PC-3 (cell line): ENCODE measurements at regions not wholly inside any gene's neighbourhood (a gene's known extent, or its start where the extent isn't known, plus 50 kb on each side); places are given as distances from the start of the nearest gene placed in this dataset.
A peak's percentile ranks its signal among the peaks of the same experiment; 100 is the strongest.

Source experiments
- ATAC-seq: fragments of 200-7000 bp; cut with Tn5 transposase; 2 replicates; pipeline ENCODE4 v1.9.1; 2020; ENCODE audit warnings: mild to moderate bottlenecking, moderate library complexity
- BruUV-seq: library from RNA; stranded (reverse); fragments of 400-500 nt; replicated peaks from 2 replicates; lab custom pipeline; 2021; lab: Mats Ljungman, UMichigan
- CTCF ChIA-PET: fragments of 300-600 bp; sonication (Branson Sonifier 250); formaldehyde crosslinking; loops from one replicate; lab custom pipeline; 2022; ENCODE audit warnings: antibody characterized with exemption; lab: Charles Lee
- POLR2A ChIA-PET: fragments of 300-600 bp; sonication (Branson Sonifier 250); formaldehyde crosslinking; loops from one replicate; lab custom pipeline; 2022; ENCODE audit warnings: antibody characterized with exemption; ENCODE audit not compliant: unreplicated experiment; lab: Charles Lee
- DNase-seq: peaks from one replicate; pipeline ENCODE4 v3.0.0-alpha.2; 2015
- H2AFZ ChIP-seq: fragments of 300-600 bp; sonication (generic); 2 replicates; pipeline ENCODE4 v1.6.0; 2016; ENCODE audit warnings: antibody characterized with exemption, low read length
- H3F3A ChIP-seq: fragments of 300-600 bp; sonication (generic); one replicate; pipeline ENCODE4 v1.6.0; 2017; ENCODE audit warnings: antibody characterized with exemption, low read length, control low read depth, mild to moderate bottlenecking; ENCODE audit not compliant: unreplicated experiment
- H3K27ac ChIP-seq: fragments of 300-600 bp; sonication (generic); 2 replicates; pipeline ENCODE4 v1.5.1; 2016; ENCODE audit warnings: mild to moderate bottlenecking, low read length
- H3K27me3 ChIP-seq: fragments of 300-600 bp; sonication (generic); 2 replicates; pipeline ENCODE4 v1.6.1; 2016; ENCODE audit warnings: low read length, mixed read lengths
- H3K36me3 ChIP-seq: fragments of 300-600 bp; sonication (generic); 2 replicates; pipeline ENCODE4 v1.6.1; 2016; ENCODE audit warnings: low read depth, mixed run types, low read length, mixed read lengths
- H3K4me1 ChIP-seq: fragments of 300-600 bp; sonication (generic); 2 replicates; pipeline ENCODE4 v1.5.1; 2016; ENCODE audit warnings: low read length; ENCODE audit not compliant: insufficient read depth
- H3K4me2 ChIP-seq: fragments of 300-600 bp; sonication (generic); 2 replicates; pipeline ENCODE4 v1.6.0; 2016; ENCODE audit warnings: low read length
- H3K4me3 ChIP-seq: fragments of 300-600 bp; sonication (generic); 2 replicates; pipeline ENCODE4 v1.5.1; 2016; ENCODE audit warnings: mild to moderate bottlenecking, low read length, mixed read lengths
- H3K79me2 ChIP-seq: fragments of 300-600 bp; sonication (generic); 2 replicates; pipeline ENCODE4 v1.6.1; 2017; ENCODE audit warnings: low read length, mixed read lengths
- H3K9ac ChIP-seq: fragments of 300-600 bp; sonication (generic); 2 replicates; pipeline ENCODE4 v1.6.0; 2016; ENCODE audit warnings: mild to moderate bottlenecking, low read length
- H3K9me2 ChIP-seq: fragments of 300-600 bp; sonication (generic); replicated peaks from 2 replicates; pipeline ENCODE4 v1.6.1; 2016; ENCODE audit warnings: mixed run types, low read length, mixed read lengths
- H3K9me3 ChIP-seq: fragments of 300-600 bp; sonication (generic); 2 replicates; pipeline ENCODE4 v1.6.1; 2016; ENCODE audit warnings: low read length, mixed read lengths
- H4K20me1 ChIP-seq: fragments of 300-600 bp; sonication (generic); 2 replicates; pipeline ENCODE4 v1.6.1; 2016; ENCODE audit warnings: low read length, mixed read lengths
- CTCF ChIP-seq: fragments of 300-600 bp; sonication (generic); conservative IDR thresholded peaks from 2 replicates; pipeline ENCODE4 v1.5.1; 2017; ENCODE audit warnings: antibody characterized with exemption, low read depth, mild to moderate bottlenecking, low read length
- EZH2 ChIP-seq: fragments of 300-600 bp; sonication (generic); IDR thresholded peaks from one replicate; pipeline ENCODE4 v1.6.1; 2017; ENCODE audit warnings: antibody characterized with exemption, mild to moderate bottlenecking, low read length; ENCODE audit not compliant: unreplicated experiment
- EZH2phosphoT487 ChIP-seq: fragments of 300-600 bp; sonication (generic); IDR thresholded peaks from 2 replicates; pipeline ENCODE4 v1.6.1; 2018; ENCODE audit warnings: mild to moderate bottlenecking, antibody characterized with exemption, low read length, borderline replicate concordance
- intact Hi-C: fragments of 100-400 bp; cut with micrococcal nuclease; formaldehyde crosslinking; loops from 2 replicates; pipeline ENCODE4 v1.9.0; 2023

- TF ChIP-seq CTCF (no peak), EZH2 (no peak), EZH2phosphoT487 (no peak)
- Histone ChIP-seq H3K9ac (no peak overlapping the region), H3K27ac (no peak overlapping the region), H4K20me1 (no peaks in the 10 kb centered on the region), H3K36me3 (no peaks in the 10 kb centered on the region), H3K4me1 (no peaks in the 10 kb centered on the region), H3K27me3 (no peaks in the 10 kb centered on the region), H3K4me2 (no peak overlapping the region), H3K9me2 (no peaks in the 10 kb centered on the region), H3K4me3 (no peak overlapping the region), H3K9me3 (no peaks in the 10 kb centered on the region), H2AFZ (no peak overlapping the region), H3K79me2 (no peaks in the 10 kb centered on the region), H3F3A (no peaks in the 10 kb centered on the region)
- BruUV-seq = no TSS peak
- POLR2A ChIA-PET = no interaction called here
- CTCF ChIA-PET = no interaction called here
- ATAC-seq (0 out of 2 replicates have a peak, but pooled peaks have one; percentile 23), DNase-seq (no peak)
- intact Hi-C loops = no loop called here
Observed at GRCh38 chr3:126270145-126270811, 86.9 kb downstream of the KLF15 start.

DNA sequence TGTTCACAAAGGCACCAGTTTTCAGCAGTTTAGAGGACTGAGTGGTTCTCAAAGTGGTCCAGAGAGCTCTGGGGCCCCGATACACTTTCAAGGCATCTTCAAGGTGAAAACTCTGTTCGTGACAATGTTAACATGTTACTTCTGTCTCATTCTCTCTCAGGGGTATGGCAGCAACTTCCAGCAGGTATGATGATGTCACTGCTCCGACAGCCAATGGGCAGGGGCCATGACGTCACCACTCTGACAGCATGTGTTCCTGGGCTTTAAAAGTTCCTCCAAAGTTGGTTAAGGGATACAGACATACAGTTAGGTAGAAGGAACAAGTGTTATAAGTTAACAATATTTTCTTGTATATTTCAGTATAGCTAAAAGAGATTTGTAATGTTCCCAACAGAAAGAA, 87.9 kb downstream of the KLF15 start:
- H2AFZ ChIP-seq = no peak overlapping the region
- intact Hi-C loops = no loop called here
- H3F3A ChIP-seq = no peaks in the 10 kb centered on the region
- no peak overlapping the region for H3K4me3 ChIP-seq
- H3K79me2 ChIP-seq = no peaks in the 10 kb centered on the region
- no peak for TF ChIP-seq EZH2
- TF ChIP-seq CTCF = no peak
- TF ChIP-seq EZH2phosphoT487 = no peak
- H3K9me3 ChIP-seq = no peaks in the 10 kb centered on the region
- ChIA-PET POLR2A (no interaction called here), CTCF (no interaction called here)
- H3K4me1 ChIP-seq = no peaks in the 10 kb centered on the region
- no peak for ATAC-seq
- H3K27ac ChIP-seq = no peak overlapping the region
- H3K36me3 ChIP-seq = no peaks in the 10 kb centered on the region
- no peaks in the 10 kb centered on the region for H4K20me1 ChIP-seq
- no TSS peak for BruUV-seq
- DNase-seq = no peak
- no peak overlapping the region for H3K4me2 ChIP-seq
- no peaks in the 10 kb centered on the region for H3K27me3 ChIP-seq
- H3K9ac ChIP-seq = no peak overlapping the region
- H3K9me2 ChIP-seq = no peaks in the 10 kb centered on the region

GRCh38 chr3:126268866-126269265, 88.3 kb downstream of the KLF15 start:
- no TSS peak for BruUV-seq

More at GRCh38 chr3:126268866-126269265, 88.3 kb downstream of the KLF15 start:
- DNase-seq = no peak
- Histone ChIP-seq H4K20me1 (no peaks in the 10 kb centered on the region), H3K4me2 (no peak overlapping the region), H3K4me1 (no peaks in the 10 kb centered on the region), H3K9me2 (no peaks in the 10 kb centered on the region), H2AFZ (no peak overlapping the region), H3K36me3 (no peaks in the 10 kb centered on the region), H3K27ac (no peak overlapping the region), H3K9ac (no peak overlapping the region), H3K4me3 (no peak overlapping the region), H3K79me2 (no peaks in the 10 kb centered on the region), H3F3A (no peaks in the 10 kb centered on the region), H3K27me3 (no peaks in the 10 kb centered on the region), H3K9me3 (no peaks in the 10 kb centered on the region)
- ATAC-seq = no peak
- intact Hi-C loops = no loop called here
- TF ChIP-seq CTCF (no peak), EZH2phosphoT487 (no peak), EZH2 (no peak)
- ChIA-PET CTCF (no interaction called here), POLR2A (no interaction called here)
